Amniotic epithelial cell (primary cell): ENCODE measurements at regions not wholly inside any gene's neighbourhood (a gene's known extent, or its start where the extent isn't known, plus 50 kb on each side); places are given as distances from the start of the nearest gene placed in this dataset.
"Not testable (repeated sequence)": the region's sequence is repeated elsewhere in the genome, so short reads cannot be mapped to it uniquely, and the experiment has no call there.

ENCODE experiments used
- DNase-seq: peaks from one replicate; pipeline ENCODE4 v3.0.0-alpha.2; 2010; ENCODE audit warnings: low read depth

DNA sequence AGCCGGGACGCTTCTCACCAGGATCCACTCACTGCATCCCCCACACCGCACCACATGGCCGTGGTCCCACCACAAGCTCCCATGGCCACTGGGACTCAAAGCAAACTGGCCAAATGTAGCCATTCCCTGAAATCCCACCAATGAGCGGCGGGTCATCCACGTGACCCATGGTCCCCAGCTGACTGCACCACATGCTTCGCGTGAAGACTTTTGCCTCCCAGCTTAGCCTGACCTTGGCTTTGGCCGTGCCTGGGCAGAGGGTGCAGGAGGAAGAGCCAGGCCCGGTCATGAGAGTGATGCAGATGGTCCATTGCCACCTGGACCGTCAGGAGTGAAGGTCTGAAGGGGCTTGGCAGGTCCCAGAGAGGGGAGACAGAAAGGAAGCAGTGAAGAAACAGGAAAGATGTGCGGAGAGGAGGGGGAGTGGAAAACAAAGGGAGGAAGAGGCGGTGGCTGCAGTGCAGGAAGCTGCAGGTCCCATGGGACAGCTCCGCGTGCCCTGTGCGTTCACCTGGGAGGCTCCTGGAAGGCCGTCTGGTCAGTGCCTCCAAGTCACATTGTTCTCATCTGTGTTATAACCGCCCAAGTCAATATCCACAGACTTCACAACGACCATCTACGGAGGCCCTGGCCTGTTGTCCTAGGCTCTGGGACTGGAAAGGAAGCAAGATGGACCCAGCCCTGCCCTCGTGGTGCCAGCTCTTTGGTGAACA is 167.8 kb upstream of the AJAP1 start:
- DNase-seq = no peak

- no peak for DNase-seq
Measured at GRCh38 chr1:4488018-4488417, 166.4 kb upstream of the AJAP1 start.

- no peak for DNase-seq
Measured at GRCh38 chr1:4489486-4489885, 164.9 kb upstream of the AJAP1 start.

DNA sequence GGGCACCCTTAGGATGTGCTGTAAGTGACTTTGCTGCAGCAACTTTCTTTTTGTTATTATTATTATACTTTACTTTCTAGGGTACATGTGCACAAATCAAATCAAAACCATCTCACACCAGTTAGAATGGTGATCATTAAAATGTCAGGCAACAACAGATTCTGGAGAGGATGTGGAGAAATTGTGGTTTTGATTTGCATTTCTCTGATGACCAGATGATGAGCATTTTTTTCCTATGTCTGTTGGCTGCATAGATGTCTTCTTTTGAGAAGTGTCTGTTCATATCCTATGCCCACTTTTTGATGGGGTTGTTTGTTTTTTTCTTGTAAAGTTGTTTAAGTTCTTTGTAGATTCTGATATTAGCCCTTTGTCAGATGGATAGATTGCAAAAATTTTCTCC is 164.4 kb upstream of the AJAP1 start:
- not testable (repeated sequence) for DNase-seq

GRCh38 chr1:4494027-4494426 is 160.4 kb upstream of the AJAP1 start:
- DNase-seq = no peak

GRCh38 chr1:4494558-4494957 is 159.9 kb upstream of the AJAP1 start:
- DNase-seq = no peak

GRCh38 chr1:4495809-4496208 is 158.6 kb upstream of the AJAP1 start:
- DNase-seq = no peak

DNA sequence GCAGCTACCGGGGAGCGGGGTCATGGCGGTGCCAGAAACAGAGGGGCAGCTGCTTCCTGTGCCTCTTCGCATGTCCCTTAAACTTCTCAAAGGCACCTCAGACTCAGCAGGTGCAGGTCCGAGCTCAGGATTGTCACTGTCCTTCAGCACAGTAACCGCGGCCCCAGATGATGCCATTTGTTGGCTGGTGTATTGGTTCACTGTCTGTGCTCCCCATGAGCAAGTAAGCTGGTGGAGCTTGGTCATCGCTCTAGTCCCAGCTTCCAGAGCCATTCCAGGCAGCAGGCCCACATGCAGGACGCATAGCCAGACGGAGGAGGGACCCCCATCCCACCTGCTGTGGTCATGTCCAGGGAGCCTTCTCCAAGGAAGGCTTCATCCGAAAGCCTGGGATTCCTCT is 154.0 kb upstream of the AJAP1 start:
- no peak for DNase-seq

GRCh38 chr1:4506591-4506990 is 147.8 kb upstream of the AJAP1 start:
- no peak for DNase-seq

- no peak for DNase-seq
Measured at GRCh38 chr1:4509206-4509605, 145.2 kb upstream of the AJAP1 start.

DNA sequence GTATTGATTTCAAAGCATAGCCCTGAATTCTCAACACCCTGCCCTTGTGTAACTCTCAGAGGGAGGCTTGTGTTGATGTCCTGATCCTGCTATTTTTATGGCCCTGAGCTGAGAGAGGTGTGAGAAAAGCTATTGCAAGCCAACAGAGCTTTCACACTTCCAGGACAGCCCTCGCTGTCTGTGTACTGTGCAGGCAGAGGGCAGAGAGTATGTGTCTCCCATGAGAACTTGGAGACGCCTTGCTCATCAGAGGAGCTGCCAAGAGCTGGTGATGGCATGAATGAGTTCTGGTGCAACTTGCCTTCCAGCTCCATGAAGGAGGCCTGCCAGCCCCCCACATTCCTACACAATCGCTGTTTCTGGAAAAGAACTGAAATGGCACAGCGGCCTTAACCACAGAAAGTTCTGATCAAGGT is 144.1 kb upstream of the AJAP1 start:
- no peak for DNase-seq

DNA sequence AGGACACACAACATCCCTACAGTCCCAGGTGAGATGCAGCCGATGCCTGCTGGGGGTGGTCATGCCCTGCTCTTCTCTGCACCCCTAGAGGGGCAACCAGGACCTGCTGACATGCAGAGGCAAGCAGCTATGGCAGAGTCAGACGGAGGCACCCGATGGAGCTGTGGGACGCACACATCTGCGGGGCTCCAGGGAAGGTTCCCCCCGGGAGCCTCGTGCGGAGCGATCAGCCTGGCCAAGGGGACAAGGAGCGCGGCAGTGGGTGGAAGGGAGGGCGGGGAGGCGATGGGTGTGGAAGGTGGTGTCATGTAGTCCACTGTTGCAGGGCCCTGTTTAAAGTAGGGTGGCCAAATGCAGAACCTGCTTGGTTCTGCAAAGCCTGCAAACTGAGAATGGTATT is 143.0 kb upstream of the AJAP1 start:
- no peak for DNase-seq

- no peak for DNase-seq
Measured at GRCh38 chr1:4512636-4513035, 141.8 kb upstream of the AJAP1 start.

GRCh38 chr1:4513685-4514084 is 140.7 kb upstream of the AJAP1 start:
- DNase-seq = no peak

DNA sequence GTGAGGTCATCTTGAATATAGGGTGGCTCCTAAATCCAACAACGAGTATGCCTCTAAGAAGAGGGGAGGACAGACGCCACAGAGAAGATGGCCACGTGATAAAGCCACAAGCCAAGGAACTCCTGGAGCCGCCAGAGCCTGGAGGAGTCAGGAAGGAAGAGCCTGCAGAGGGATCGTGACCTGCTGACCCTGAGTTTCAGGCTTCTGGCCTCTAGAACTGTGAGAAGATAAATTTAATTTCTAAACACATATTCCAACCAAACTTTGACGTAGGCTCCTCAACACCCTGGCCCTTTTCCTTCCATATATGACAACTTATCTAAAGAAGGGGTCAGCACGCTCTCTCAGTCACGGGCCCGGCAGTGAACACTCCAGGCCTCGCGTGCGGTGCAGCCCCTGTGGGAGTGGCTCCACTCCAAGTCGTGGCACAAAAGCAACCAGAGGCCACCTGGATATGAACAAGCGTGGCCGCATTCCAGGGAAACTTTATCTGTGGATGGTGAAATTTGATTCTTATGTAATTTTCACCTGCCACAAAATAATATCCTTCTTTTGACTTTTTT is 138.6 kb upstream of the AJAP1 start:
- DNase-seq = no peak

GRCh38 chr1:4516596-4516995 is 137.8 kb upstream of the AJAP1 start:
- no peak for DNase-seq

GRCh38 chr1:4517186-4517954 is 137.0 kb upstream of the AJAP1 start:
- DNase-seq = no peak

- DNase-seq = no peak
Measured at GRCh38 chr1:4518621-4519020, 135.8 kb upstream of the AJAP1 start.

DNA sequence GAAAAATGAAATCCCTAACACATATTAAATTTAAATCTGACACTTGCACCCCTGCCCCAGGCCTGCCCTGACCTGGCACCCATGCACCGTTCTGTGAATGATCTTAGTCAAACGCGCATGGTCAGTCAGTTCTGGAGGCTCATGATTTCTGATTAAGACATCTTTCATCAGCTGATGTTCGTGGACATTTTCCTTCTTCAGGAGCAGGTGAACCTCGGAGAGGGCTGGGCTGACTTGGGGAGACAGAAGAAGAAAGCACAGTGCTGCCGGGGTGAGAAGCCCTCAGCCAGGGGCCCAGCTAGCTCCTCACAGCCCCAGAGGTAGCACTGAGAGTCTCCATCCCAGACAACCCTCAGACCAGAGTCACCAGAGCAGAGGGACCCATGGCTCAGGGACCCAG is 134.5 kb upstream of the AJAP1 start:
- DNase-seq = no peak

- no peak for DNase-seq
Measured at GRCh38 chr1:4523551-4523950, 130.9 kb upstream of the AJAP1 start.

- no peak for DNase-seq
Measured at GRCh38 chr1:4526747-4527146, 127.7 kb upstream of the AJAP1 start.

GRCh38 chr1:4527819-4528218 is 126.6 kb upstream of the AJAP1 start:
- no peak for DNase-seq

DNA sequence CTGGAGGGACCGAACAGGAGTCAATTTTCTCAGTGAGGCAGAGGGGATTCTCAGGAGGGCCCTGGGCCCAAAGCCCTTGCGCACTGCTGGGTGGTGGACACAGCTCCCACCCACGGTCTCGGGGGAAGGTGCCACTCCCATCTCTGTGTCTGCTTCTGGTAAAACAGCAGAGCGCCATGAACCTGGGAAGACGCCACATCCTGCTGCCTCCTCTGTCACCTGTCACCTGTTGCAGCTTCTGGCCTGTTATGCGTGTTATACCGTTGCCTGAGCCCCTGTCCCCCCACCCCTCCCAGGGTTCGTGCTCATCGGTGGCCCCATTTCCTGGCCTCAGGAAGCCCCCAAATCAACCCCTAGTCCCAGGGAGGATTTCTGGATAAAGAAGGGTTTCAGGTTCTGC is 125.8 kb upstream of the AJAP1 start:
- no peak for DNase-seq
